ENCODE measurements at regions not wholly inside any gene's neighbourhood (a gene's known extent, or its start where the extent isn't known, plus 50 kb on each side); places are given as distances from the start of the nearest gene placed in this dataset.

DNA sequence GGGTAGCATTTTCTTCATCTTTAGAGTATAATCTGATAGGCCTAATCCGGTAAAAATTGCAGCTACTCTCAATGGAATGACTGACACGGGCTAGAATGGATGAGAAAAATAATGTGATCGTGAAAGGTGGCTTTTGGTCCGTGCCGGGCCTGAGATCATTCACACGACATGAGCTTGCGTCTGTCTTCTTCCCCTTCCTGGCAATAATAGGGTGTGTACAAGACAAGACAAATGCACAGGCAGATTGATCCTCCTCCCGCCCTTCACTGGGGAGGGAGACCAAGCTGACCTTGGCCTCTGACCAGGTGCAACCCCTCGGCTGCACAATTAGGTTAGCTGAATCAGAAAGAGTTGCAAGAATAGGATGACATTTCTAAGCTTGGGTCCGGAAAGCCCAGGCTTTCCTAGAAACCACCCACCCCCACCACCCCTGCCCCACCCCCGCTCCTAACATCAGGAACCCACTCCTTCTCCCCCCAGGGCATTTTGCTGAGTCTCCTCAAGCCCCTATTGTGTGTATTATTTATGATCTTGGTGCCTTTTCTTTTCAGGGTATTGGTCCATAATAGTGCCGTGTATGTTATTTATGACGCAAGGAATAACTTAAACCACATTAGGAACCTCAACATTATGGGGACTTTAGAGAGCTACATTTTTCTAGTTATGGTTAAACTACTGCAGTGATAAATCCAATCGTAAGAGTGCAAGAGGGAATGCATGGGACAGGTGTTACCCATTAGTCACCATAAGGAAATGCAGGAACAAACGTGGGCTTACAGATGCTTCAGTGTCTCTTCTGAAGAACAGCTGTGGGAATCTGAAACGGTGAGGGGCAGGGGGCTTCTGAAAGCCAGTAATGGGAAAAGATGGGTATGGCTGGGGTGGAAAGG lies 540.1 kb upstream of the PSMD7 start:
- Histone ChIP-seq H3K27me3 (ENCODE audit: insufficient read depth) (no peaks in the 10 kb centered on the region), H3K27ac (ENCODE audit: low read depth) (no peak overlapping the region), H2AFZ (no peak overlapping the region), H3K36me3 (ENCODE audit: insufficient read depth) (no peaks in the 10 kb centered on the region), H3K4me3 (no peak overlapping the region), H3K9me2 (ENCODE audit: insufficient read depth) (peaks cover 7% of the 10 kb centered on the region; the same call in 1 of the 2 replicates), H3F3A (replicated peaks; ENCODE audit: low read depth) (no peaks in the 10 kb centered on the region), H3K4me1 (ENCODE audit: insufficient read depth) (no peaks in the 10 kb centered on the region), H3K79me2 (replicated peaks; ENCODE audit: insufficient read depth) (no peaks in the 10 kb centered on the region), H4K20me1 (replicated peaks; ENCODE audit: insufficient read depth) (no peaks in the 10 kb centered on the region), H3K4me2 (no peak overlapping the region)
- Mint-ChIP-seq H3K27me3 (ENCODE audit: insufficient read depth, low read depth, poor library complexity) (no peaks in the 10 kb centered on the region), H3K9me3 (peaks cover 5% of the 10 kb centered on the region), H3K4me3 (no peak overlapping the region), H3K36me3 (ENCODE audit: low read depth) (peaks cover 3% of the 10 kb centered on the region; the same call in 1 of the 3 replicates), H3K4me1 (no peaks in the 10 kb centered on the region), H3K27ac (no peak overlapping the region)
- ATAC-seq (no peak), DNase-seq (ENCODE audit: low spot score) (no peak)
- TF ChIP-seq POLR2AphosphoS5 (IDR thresholded peaks at IDR 0.05; ENCODE audit: low read depth) (no peak), CREB1 (CRISPR knock-in tag; IDR thresholded peaks at IDR 0.05; ENCODE audit: low read depth) (no peak), EZH2 (IDR thresholded peaks at IDR 0.05; ENCODE audit: low read depth, unreplicated experiment) (no peak), JUNB (IDR thresholded peaks at IDR 0.05; ENCODE audit: unreplicated experiment) (no peak), STAT1 (IDR thresholded peaks at IDR 0.05; ENCODE audit: unreplicated experiment) (no peak), ZNF114 (CRISPR knock-in tag; IDR thresholded peaks at IDR 0.05) (no peak), NANOG (IDR thresholded peaks at IDR 0.05; ENCODE audit: borderline replicate concordance) (no peak), EZH2phosphoT487 (IDR thresholded peaks at IDR 0.05; ENCODE audit: unreplicated experiment) (no peak)
- TF ChIP-seq, protein P1, sequence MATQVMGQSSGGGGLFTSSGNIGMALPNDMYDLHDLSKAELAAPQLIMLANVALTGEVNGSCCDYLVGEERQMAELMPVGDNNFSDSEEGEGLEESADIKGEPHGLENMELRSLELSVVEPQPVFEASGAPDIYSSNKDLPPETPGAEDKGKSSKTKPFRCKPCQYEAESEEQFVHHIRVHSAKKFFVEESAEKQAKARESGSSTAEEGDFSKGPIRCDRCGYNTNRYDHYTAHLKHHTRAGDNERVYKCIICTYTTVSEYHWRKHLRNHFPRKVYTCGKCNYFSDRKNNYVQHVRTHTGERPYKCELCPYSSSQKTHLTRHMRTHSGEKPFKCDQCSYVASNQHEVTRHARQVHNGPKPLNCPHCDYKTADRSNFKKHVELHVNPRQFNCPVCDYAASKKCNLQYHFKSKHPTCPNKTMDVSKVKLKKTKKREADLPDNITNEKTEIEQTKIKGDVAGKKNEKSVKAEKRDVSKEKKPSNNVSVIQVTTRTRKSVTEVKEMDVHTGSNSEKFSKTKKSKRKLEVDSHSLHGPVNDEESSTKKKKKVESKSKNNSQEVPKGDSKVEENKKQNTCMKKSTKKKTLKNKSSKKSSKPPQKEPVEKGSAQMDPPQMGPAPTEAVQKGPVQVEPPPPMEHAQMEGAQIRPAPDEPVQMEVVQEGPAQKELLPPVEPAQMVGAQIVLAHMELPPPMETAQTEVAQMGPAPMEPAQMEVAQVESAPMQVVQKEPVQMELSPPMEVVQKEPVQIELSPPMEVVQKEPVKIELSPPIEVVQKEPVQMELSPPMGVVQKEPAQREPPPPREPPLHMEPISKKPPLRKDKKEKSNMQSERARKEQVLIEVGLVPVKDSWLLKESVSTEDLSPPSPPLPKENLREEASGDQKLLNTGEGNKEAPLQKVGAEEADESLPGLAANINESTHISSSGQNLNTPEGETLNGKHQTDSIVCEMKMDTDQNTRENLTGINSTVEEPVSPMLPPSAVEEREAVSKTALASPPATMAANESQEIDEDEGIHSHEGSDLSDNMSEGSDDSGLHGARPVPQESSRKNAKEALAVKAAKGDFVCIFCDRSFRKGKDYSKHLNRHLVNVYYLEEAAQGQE (IDR thresholded peaks at IDR 0.05; ENCODE audit: unreplicated experiment): no peak
- TF ChIP-seq, protein P2, sequence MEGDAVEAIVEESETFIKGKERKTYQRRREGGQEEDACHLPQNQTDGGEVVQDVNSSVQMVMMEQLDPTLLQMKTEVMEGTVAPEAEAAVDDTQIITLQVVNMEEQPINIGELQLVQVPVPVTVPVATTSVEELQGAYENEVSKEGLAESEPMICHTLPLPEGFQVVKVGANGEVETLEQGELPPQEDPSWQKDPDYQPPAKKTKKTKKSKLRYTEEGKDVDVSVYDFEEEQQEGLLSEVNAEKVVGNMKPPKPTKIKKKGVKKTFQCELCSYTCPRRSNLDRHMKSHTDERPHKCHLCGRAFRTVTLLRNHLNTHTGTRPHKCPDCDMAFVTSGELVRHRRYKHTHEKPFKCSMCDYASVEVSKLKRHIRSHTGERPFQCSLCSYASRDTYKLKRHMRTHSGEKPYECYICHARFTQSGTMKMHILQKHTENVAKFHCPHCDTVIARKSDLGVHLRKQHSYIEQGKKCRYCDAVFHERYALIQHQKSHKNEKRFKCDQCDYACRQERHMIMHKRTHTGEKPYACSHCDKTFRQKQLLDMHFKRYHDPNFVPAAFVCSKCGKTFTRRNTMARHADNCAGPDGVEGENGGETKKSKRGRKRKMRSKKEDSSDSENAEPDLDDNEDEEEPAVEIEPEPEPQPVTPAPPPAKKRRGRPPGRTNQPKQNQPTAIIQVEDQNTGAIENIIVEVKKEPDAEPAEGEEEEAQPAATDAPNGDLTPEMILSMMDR (conservative IDR thresholded peaks at IDR 0.05; ENCODE audit: low read depth in 2 of 2): no peak
